H9 (cell line): ENCODE measurements at regions not wholly inside any gene's neighbourhood (a gene's known extent, or its start where the extent isn't known, plus 50 kb on each side); places are given as distances from the start of the nearest gene placed in this dataset.

Experiments
- DNase-seq: peaks from one replicate; pipeline ENCODE4 v3.0.0-alpha.2; 2017
- H2AFZ ChIP-seq: one replicate; pipeline ENCODE4 v1.6.1; 2013; ENCODE audit warnings: mild to moderate bottlenecking, low read length, control low read depth, moderate library complexity
- H2AK5ac ChIP-seq: 2 replicates; pipeline ENCODE4 v1.6.1; 2013; ENCODE audit warnings: low read length, control low read depth, mixed read lengths; ENCODE audit not compliant: insufficient read length
- H2BK120ac ChIP-seq: one replicate; pipeline ENCODE4 v1.6.1; 2013; ENCODE audit warnings: low read depth, mild to moderate bottlenecking, low read length, control low read depth, inconsistent platforms; ENCODE audit not compliant: poor library complexity, severe bottlenecking
- H2BK12ac ChIP-seq: 2 replicates; pipeline ENCODE4 v1.6.1; 2013; ENCODE audit warnings: low read length, control low read depth, mixed read lengths, low read depth; ENCODE audit not compliant: insufficient read length
- H2BK15ac ChIP-seq: 2 replicates; pipeline ENCODE4 v1.6.1; 2013; ENCODE audit warnings: low read depth, low read length, control low read depth
- H2BK20ac ChIP-seq: one replicate; pipeline ENCODE4 v1.6.1; 2013; ENCODE audit warnings: low read depth, mild to moderate bottlenecking, low read length, control low read depth, inconsistent platforms; ENCODE audit not compliant: poor library complexity, severe bottlenecking
- H2BK5ac ChIP-seq: 2 replicates; pipeline ENCODE4 v1.6.1; 2013; ENCODE audit warnings: low read length, control low read depth, mixed read lengths; ENCODE audit not compliant: insufficient read length
- H3K14ac ChIP-seq: 2 replicates; pipeline ENCODE4 v1.6.1; 2013; ENCODE audit warnings: low read length, control low read depth; ENCODE audit not compliant: insufficient read depth
- H3K18ac ChIP-seq: 2 replicates; pipeline ENCODE4 v1.6.1; 2013; ENCODE audit warnings: low read depth, mild to moderate bottlenecking, mixed read lengths, low read length, control low read depth; ENCODE audit not compliant: insufficient read length
- H3K23ac ChIP-seq: 2 replicates; pipeline ENCODE4 v1.6.1; 2013; ENCODE audit warnings: low read length, control low read depth, mixed read lengths, low read depth; ENCODE audit not compliant: insufficient read length
- H3K23me2 ChIP-seq: 2 replicates; pipeline ENCODE4 v1.6.1; 2013; ENCODE audit warnings: low read depth, mild to moderate bottlenecking, mixed read lengths, low read length, control low read depth; ENCODE audit not compliant: insufficient read length, poor library complexity, severe bottlenecking
- H3K27ac ChIP-seq: 2 replicates; pipeline ENCODE4 v1.5.1; 2013; ENCODE audit warnings: low read length, control low read depth, mixed read lengths, low read depth; ENCODE audit not compliant: insufficient read length
- H3K27me3 ChIP-seq: 2 replicates; pipeline ENCODE4 v1.6.1; 2013; ENCODE audit warnings: low read length, control low read depth, inconsistent platforms; ENCODE audit not compliant: insufficient read depth
- H3K4ac ChIP-seq: 2 replicates; pipeline ENCODE4 v1.6.1; 2013; ENCODE audit warnings: low read depth, mild to moderate bottlenecking, control low read depth, inconsistent platforms, low read length, moderate library complexity
- H3K4me1 ChIP-seq: 2 replicates; pipeline ENCODE4 v1.6.1; 2013; ENCODE audit warnings: low read length, control low read depth, inconsistent platforms; ENCODE audit not compliant: insufficient read depth
- H3K4me2 ChIP-seq: 2 replicates; pipeline ENCODE4 v1.6.1; 2013; ENCODE audit warnings: low read length, control low read depth, mixed read lengths; ENCODE audit not compliant: insufficient read length, insufficient read depth
- H3K56ac ChIP-seq: 2 replicates; pipeline ENCODE4 v1.6.1; 2013; ENCODE audit warnings: low read depth, mild to moderate bottlenecking, mixed read lengths, low read length, control low read depth; ENCODE audit not compliant: insufficient read length
- H3K79me1 ChIP-seq: 2 replicates; pipeline ENCODE4 v1.6.1; 2013; ENCODE audit warnings: low read depth, mild to moderate bottlenecking, moderate library complexity, low read length, control low read depth, inconsistent platforms; ENCODE audit not compliant: insufficient read depth, poor library complexity, severe bottlenecking
- H3K79me2 ChIP-seq: 2 replicates; pipeline ENCODE4 v1.6.1; 2013; ENCODE audit warnings: low read length, control low read depth, inconsistent platforms; ENCODE audit not compliant: insufficient read depth
- H3K9ac ChIP-seq: 2 replicates; pipeline ENCODE4 v1.6.1; 2013; ENCODE audit warnings: low read length, control low read depth, mixed read lengths; ENCODE audit not compliant: insufficient read length; ENCODE audit errors: extremely low read depth
- H3K9me3 ChIP-seq: one replicate; pipeline ENCODE4 v1.6.1; 2013; ENCODE audit warnings: low read depth, low read length, inconsistent platforms; ENCODE audit not compliant: control insufficient read depth
- H3T11ph ChIP-seq: one replicate; pipeline ENCODE4 v1.6.1; 2013; ENCODE audit warnings: mild to moderate bottlenecking, low read length, control low read depth, inconsistent platforms
- H4K20me1 ChIP-seq: one replicate; pipeline ENCODE4 v1.6.1; 2013; ENCODE audit not compliant: control insufficient read depth, insufficient read length, insufficient read depth
- H4K5ac ChIP-seq: 2 replicates; pipeline ENCODE4 v1.6.1; 2013; ENCODE audit warnings: low read depth, mild to moderate bottlenecking, mixed read lengths, low read length, control low read depth; ENCODE audit not compliant: insufficient read length
- H4K8ac ChIP-seq: replicated peaks from 2 replicates; pipeline ENCODE4 v1.6.1; 2013; ENCODE audit warnings: low read length, control low read depth, mixed read lengths, low read depth; ENCODE audit not compliant: insufficient read length
- H4K91ac ChIP-seq: 2 replicates; pipeline ENCODE4 v1.6.1; 2013; ENCODE audit warnings: low read depth, mild to moderate bottlenecking, moderate library complexity, mixed read lengths, low read length, control low read depth; ENCODE audit not compliant: insufficient read length
- H3K27ac Mint-ChIP-seq, 3 experiments: 2 replicates in 2 of 3; 3 replicates in 1 of 3; pipeline ENCODE4 v1.8.0; 2020 to 2021; ENCODE audit warnings: mixed read lengths in 3 of 3, mild to moderate bottlenecking in 1 of 3, moderate library complexity in 1 of 3
- H3K27me3 Mint-ChIP-seq: 2 replicates; pipeline ENCODE4 v1.8.0; 2021; ENCODE audit warnings: low read depth, mild to moderate bottlenecking, moderate library complexity, mixed read lengths
- H3K36me3 Mint-ChIP-seq, 3 experiments: 2 replicates in 2 of 3; 3 replicates in 1 of 3; pipeline ENCODE4 v1.8.0; 2020 to 2021; ENCODE audit warnings: low read depth in 3 of 3, mixed read lengths in 3 of 3; ENCODE audit not compliant: insufficient read depth in 1 of 3
- H3K4me1 Mint-ChIP-seq, 2 experiments: 2 replicates each; pipeline ENCODE4 v1.8.0; 2020; ENCODE audit warnings: mixed read lengths in 2 of 2
- H3K4me3 Mint-ChIP-seq, 2 experiments: 2 replicates in 1 of 2; 3 replicates in 1 of 2; pipeline ENCODE4 v1.8.0; 2020 to 2021; ENCODE audit warnings: mild to moderate bottlenecking in 2 of 2, mixed read lengths in 2 of 2, moderate library complexity in 1 of 2
- H3K9me3 Mint-ChIP-seq, 2 experiments: 2 replicates in 1 of 2; 3 replicates in 1 of 2; pipeline ENCODE4 v1.8.0; 2020; ENCODE audit warnings: mild to moderate bottlenecking in 2 of 2, mixed read lengths in 2 of 2, moderate library complexity in 1 of 2
- CTCF ChIP-seq: fragments of 200-600 bp; sonication (generic); conservative IDR thresholded peaks from 3 replicates; pipeline ENCODE4 v1.8.0; 2021; ENCODE audit warnings: antibody characterized with exemption, mild to moderate bottlenecking
- WGBS: extraction: QIAGEN DNeasy Blood & Tissue Kit; methylation state at CpG from one replicate; pipeline ENCODE4 v1.1.7; 2013; ENCODE audit warnings: missing lambda C conversion rate, low lambda C conversion rate, mixed read lengths; ENCODE audit not compliant: insufficient read length; ENCODE audit errors: extremely low coverage; 5-methylcytosine and 5-hydroxymethylcytosine counted together

GRCh38 chr12:62166525-62166924 is 93.7 kb upstream of the USP15 start:
- Mint-ChIP-seq H3K4me1 (0 out of 4 replicates have a peak, but pooled peaks cover 0 to 2% of the 10 kb centered on the region in 2 experiments), H3K36me3 (no peaks in the 10 kb centered on the region), H3K27ac (peak overlapping the region in 1 of 3 experiments; percentile 19; a peak in 1 of 7 replicates), H3K4me3 (no peak overlapping the region), H3K27me3 (no peaks in the 10 kb centered on the region), H3K9me3 (no peaks in the 10 kb centered on the region)
- H3K27ac ChIP-seq: no peak overlapping the region
- no peak overlapping the region for H3K18ac ChIP-seq
- no CpG with 5 or more reads among the region's 2 CpGs for WGBS
- no peak overlapping the region for H3K56ac ChIP-seq
- H3K4me1 ChIP-seq: no peaks in the 10 kb centered on the region
- H3K9ac ChIP-seq: no peak overlapping the region
- H3K79me2 ChIP-seq: no peaks in the 10 kb centered on the region
- no peak overlapping the region for H3K4me2 ChIP-seq
- no peak overlapping the region for H2BK5ac ChIP-seq
- no peaks in the 10 kb centered on the region for H3K9me3 ChIP-seq
- no peak overlapping the region for H3T11ph ChIP-seq
- H3K23ac ChIP-seq: no peak overlapping the region
- H4K20me1 ChIP-seq: no peaks in the 10 kb centered on the region
- no peak overlapping the region for H2BK20ac ChIP-seq
- H2BK12ac ChIP-seq: no peak overlapping the region
- no peaks in the 10 kb centered on the region for H3K79me1 ChIP-seq
- no peak for TF ChIP-seq CTCF
- H4K91ac ChIP-seq: no peak overlapping the region
- H2AFZ ChIP-seq: no peak overlapping the region
- H2BK15ac ChIP-seq: no peak overlapping the region
- H3K27me3 ChIP-seq: no peaks in the 10 kb centered on the region
- H2BK120ac ChIP-seq: no peak overlapping the region
- no peak overlapping the region for H4K8ac ChIP-seq
- no peaks in the 10 kb centered on the region for H3K23me2 ChIP-seq
- no peak overlapping the region for H3K4ac ChIP-seq
- no peak for DNase-seq
- H4K5ac ChIP-seq: no peak overlapping the region
- no peak overlapping the region for H2AK5ac ChIP-seq
- no peak overlapping the region for H3K14ac ChIP-seq
